ENCODE measurements at regions not wholly inside any gene's neighbourhood (a gene's known extent, or its start where the extent isn't known, plus 50 kb on each side); places are given as distances from the start of the nearest gene placed in this dataset.

DNA sequence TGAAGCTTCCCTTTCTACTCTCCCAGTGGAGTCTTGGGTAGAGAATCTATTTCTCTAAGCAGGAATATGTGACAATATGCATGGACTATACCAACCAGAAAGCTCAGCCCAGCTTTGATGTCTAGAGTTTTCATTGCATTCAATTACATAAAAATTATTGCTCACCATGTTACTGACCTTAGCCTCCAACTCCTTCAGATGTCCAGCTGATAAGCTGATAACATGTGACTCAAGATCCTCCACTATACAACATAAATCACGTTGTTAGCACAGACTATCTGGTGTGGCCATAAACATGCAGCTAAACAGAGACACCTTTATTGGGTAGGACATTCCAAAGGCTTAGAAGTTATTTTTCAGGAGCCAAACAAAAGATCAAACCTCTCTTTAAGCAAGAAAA is 1168.2 kb downstream of the CDH12 start:
- DNase-seq (ENCODE audit: low spot score) = no peak
- TF ChIP-seq, protein P1, sequence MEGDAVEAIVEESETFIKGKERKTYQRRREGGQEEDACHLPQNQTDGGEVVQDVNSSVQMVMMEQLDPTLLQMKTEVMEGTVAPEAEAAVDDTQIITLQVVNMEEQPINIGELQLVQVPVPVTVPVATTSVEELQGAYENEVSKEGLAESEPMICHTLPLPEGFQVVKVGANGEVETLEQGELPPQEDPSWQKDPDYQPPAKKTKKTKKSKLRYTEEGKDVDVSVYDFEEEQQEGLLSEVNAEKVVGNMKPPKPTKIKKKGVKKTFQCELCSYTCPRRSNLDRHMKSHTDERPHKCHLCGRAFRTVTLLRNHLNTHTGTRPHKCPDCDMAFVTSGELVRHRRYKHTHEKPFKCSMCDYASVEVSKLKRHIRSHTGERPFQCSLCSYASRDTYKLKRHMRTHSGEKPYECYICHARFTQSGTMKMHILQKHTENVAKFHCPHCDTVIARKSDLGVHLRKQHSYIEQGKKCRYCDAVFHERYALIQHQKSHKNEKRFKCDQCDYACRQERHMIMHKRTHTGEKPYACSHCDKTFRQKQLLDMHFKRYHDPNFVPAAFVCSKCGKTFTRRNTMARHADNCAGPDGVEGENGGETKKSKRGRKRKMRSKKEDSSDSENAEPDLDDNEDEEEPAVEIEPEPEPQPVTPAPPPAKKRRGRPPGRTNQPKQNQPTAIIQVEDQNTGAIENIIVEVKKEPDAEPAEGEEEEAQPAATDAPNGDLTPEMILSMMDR (IDR thresholded peaks at IDR 0.05; ENCODE audit: borderline replicate concordance, control extremely low read depth, extremely low read depth, insufficient read depth, missing control alignments) = no peak
- in situ Hi-C loops (cut with MboI; ENCODE audit: low sequenced_read_pairs, unreplicated experiment) = no loop called here

DNA sequence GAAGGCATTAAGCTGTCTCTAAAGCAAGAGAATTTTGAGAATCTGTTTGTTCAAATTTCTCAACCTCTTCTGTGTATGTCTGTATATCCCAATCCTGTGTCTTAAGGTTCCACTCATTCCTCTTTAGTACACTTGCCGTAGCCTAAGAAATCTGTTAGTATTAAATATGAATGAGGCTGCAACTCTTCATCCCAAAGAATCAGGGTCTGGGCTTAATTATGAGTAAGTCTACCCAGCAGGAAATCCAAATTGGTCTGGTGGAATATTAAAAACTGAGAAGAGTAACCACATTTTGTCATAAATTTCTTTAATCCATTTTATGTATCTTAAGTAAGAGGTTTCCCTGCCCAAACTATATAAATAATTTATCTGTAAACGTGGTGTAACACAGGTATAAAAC is 1171.2 kb downstream of the CDH12 start:
- in situ Hi-C loops (cut with MboI; ENCODE audit: low sequenced_read_pairs, unreplicated experiment) = no loop called here
- no peak for DNase-seq (ENCODE audit: low spot score)
- TF ChIP-seq, protein P1 (IDR thresholded peaks at IDR 0.05; ENCODE audit: borderline replicate concordance, control extremely low read depth, extremely low read depth, insufficient read depth, missing control alignments) = no peak

DNA sequence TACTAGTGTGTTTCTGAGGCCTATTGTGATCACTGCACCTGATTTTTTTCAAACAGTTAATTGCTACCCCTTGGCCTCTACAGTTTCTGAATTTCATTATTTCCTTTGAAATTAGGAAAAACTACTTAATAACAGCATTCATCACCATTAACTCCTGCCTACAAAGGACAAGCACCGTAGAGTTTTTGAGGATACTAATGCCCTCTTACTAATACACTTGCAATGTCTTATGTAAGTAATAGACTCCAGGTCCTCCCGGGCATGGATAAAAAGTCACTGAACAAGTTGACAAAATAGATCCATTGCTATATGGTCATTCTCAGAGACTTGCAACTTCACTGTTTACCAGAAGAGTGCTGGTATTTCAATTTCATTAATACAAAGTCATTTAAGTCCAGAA is 1172.5 kb downstream of the CDH12 start:
- TF ChIP-seq, protein P1 (IDR thresholded peaks at IDR 0.05; ENCODE audit: borderline replicate concordance, control extremely low read depth, extremely low read depth, insufficient read depth, missing control alignments) = no peak
- no peak for DNase-seq (ENCODE audit: low spot score)
- in situ Hi-C loops (cut with MboI; ENCODE audit: low sequenced_read_pairs, unreplicated experiment) = no loop called here

DNA sequence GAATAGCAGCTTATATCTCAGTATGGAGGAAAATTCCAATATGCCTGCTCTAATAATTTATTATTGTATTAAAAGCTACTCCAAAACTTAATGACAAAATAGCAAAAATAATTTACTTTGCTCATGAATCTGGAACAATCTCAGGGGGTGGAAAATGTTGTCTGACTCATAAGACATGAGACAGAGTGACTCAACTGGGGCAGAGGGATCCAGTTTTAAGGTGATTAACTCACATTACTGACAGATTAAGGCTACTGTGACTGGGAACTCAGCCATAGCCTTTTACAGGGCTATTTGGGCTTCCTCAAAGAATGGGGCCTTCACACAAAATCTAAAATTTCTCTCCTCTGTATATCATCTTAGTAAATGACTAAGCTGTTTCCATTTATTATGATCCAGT is 1172.9 kb downstream of the CDH12 start:
- in situ Hi-C loops (cut with MboI; ENCODE audit: low sequenced_read_pairs, unreplicated experiment) = no loop called here
- DNase-seq (ENCODE audit: low spot score) = no peak
- TF ChIP-seq, protein P1 (IDR thresholded peaks at IDR 0.05; ENCODE audit: borderline replicate concordance, control extremely low read depth, extremely low read depth, insufficient read depth, missing control alignments) = no peak

DNA sequence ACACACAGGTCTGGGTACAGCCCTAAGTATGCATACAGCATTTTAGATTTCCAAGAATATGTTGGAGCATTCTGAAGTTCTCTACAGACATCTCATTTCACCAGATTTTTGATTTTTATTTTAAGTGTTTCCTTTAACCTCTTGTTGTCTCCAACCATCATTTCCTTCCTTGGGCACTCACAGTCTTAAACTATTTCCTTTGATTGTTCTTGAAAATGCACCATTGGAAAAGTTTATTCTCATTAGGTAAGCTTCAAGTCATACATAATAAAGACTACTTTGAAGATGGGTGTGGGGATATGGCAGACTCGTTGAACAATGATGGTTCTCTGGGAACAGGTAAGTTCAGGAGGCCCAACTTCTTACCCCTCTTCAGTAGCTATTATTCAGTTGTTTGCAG is 1174.6 kb downstream of the CDH12 start:
- DNase-seq (ENCODE audit: low spot score) = no peak
- in situ Hi-C loops (cut with MboI; ENCODE audit: low sequenced_read_pairs, unreplicated experiment) = no loop called here
- TF ChIP-seq, protein P1 (IDR thresholded peaks at IDR 0.05; ENCODE audit: borderline replicate concordance, control extremely low read depth, extremely low read depth, insufficient read depth, missing control alignments) = no peak

DNA sequence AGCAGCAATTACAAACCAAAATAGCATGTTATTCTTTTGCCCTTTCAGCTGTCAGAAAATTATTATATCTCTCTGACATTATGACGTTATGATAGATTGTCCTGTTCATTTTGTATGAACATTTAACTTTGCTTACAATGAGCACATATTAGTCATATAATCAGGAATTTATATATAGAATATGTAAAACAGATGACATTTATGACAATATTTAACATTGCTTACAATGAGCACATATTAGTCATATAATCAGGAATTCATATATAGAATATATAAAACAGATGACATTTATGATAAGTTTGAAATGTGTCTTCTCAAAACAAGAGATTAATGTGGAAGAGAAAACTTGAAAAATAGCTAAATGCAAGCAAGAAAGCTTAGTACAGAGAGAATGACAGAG is 1180.2 kb downstream of the CDH12 start:
- DNase-seq (ENCODE audit: low spot score) = no peak
- TF ChIP-seq, protein P1 (IDR thresholded peaks at IDR 0.05; ENCODE audit: borderline replicate concordance, control extremely low read depth, extremely low read depth, insufficient read depth, missing control alignments) = no peak
- in situ Hi-C loops (cut with MboI; ENCODE audit: low sequenced_read_pairs, unreplicated experiment) = no loop called here

DNA sequence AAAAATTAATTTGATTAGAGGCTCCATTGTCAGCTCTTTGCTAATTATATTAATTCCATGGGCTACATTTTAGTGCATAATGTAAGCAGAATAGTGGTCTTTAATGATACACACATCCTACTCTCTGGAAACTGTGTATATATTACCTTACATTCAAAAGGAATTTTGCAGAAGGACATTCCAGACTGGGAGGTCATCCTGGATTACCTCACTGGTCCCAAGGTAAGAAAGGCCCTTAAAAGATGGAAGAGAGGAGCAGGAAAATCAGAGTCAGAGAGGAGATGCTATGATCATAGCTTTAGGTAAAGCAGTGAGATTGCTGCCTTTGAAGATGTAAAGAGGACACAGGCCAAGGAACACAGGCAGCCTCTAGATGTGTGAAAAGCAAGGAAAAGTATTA is 1180.8 kb downstream of the CDH12 start:
- no peak for DNase-seq (ENCODE audit: low spot score)
- TF ChIP-seq, protein P1 (IDR thresholded peaks at IDR 0.05; ENCODE audit: borderline replicate concordance, control extremely low read depth, extremely low read depth, insufficient read depth, missing control alignments) = no peak
- in situ Hi-C loops (cut with MboI; ENCODE audit: low sequenced_read_pairs, unreplicated experiment) = no loop called here

Measured in GM13976 (cell line).